NCI-H526 (cell line): ENCODE measurements at regions not wholly inside any gene's neighbourhood (a gene's known extent, or its start where the extent isn't known, plus 50 kb on each side); places are given as distances from the start of the nearest gene placed in this dataset.

ENCODE experiments used
- DNase-seq, 2 experiments: peaks; one replicate each; lab custom pipeline; 2025; lab: John Stamatoyannopoulos, UW

GRCh38 chr1:106677181-106677580 lies 379.3 kb upstream of the PRMT6 start:
- DNase-seq, result no peak

- no peak for DNase-seq
These were observed 378.8 kb upstream of the PRMT6 start for GRCh38 chr1:106677721-106678120.

- no peak for DNase-seq
These were observed 378.0 kb upstream of the PRMT6 start for GRCh38 chr1:106678279-106679050.

GRCh38 chr1:106680216-106680615 lies 376.3 kb upstream of the PRMT6 start:
- DNase-seq, result no peak

- DNase-seq, result no peak
These were observed 375.6 kb upstream of the PRMT6 start for GRCh38 chr1:106680776-106681344.

- DNase-seq, result no peak
These were observed 374.4 kb upstream of the PRMT6 start for GRCh38 chr1:106681939-106682522.

- no peak for DNase-seq
These were observed 368.0 kb upstream of the PRMT6 start for GRCh38 chr1:106688446-106688845.

- DNase-seq, result no peak
These were observed 357.8 kb upstream of the PRMT6 start for GRCh38 chr1:106698660-106699059.

GRCh38 chr1:106699433-106699832 lies 357.0 kb upstream of the PRMT6 start:
- no peak for DNase-seq

GRCh38 chr1:106700211-106700610 lies 356.3 kb upstream of the PRMT6 start:
- no peak for DNase-seq

- no peak for DNase-seq
These were observed 350.5 kb upstream of the PRMT6 start for GRCh38 chr1:106705971-106706370.

GRCh38 chr1:106717591-106717990 lies 338.9 kb upstream of the PRMT6 start:
- no peak for DNase-seq

GRCh38 chr1:106721790-106722189 lies 334.7 kb upstream of the PRMT6 start:
- no peak for DNase-seq

- DNase-seq, result no peak
These were observed 334.0 kb upstream of the PRMT6 start for GRCh38 chr1:106722466-106722865.

- no peak for DNase-seq
These were observed 329.3 kb upstream of the PRMT6 start for GRCh38 chr1:106727171-106727570.

- no peak for DNase-seq
These were observed 309.9 kb upstream of the PRMT6 start for GRCh38 chr1:106746448-106747085.

GRCh38 chr1:106747232-106747631 lies 309.2 kb upstream of the PRMT6 start:
- DNase-seq, result no peak

GRCh38 chr1:106747791-106748190 lies 308.7 kb upstream of the PRMT6 start:
- no peak for DNase-seq

- DNase-seq, result no peak
These were observed 307.9 kb upstream of the PRMT6 start for GRCh38 chr1:106748606-106749005.

- no peak for DNase-seq
These were observed 307.0 kb upstream of the PRMT6 start for GRCh38 chr1:106749491-106749890.

- DNase-seq, result peak in 1 of 2 experiments; percentile 4
These were observed 306.6 kb upstream of the PRMT6 start for GRCh38 chr1:106749906-106750305.

- DNase-seq, result no peak
These were observed 305.5 kb upstream of the PRMT6 start for GRCh38 chr1:106751002-106751401.

GRCh38 chr1:106753066-106753465 lies 303.4 kb upstream of the PRMT6 start:
- no peak for DNase-seq
